ENCODE measurements at regions not wholly inside any gene's neighbourhood (a gene's known extent, or its start where the extent isn't known, plus 50 kb on each side); places are given as distances from the start of the nearest gene placed in this dataset.
A peak's percentile ranks its signal among the peaks of the same experiment; 100 is the strongest.

DNA sequence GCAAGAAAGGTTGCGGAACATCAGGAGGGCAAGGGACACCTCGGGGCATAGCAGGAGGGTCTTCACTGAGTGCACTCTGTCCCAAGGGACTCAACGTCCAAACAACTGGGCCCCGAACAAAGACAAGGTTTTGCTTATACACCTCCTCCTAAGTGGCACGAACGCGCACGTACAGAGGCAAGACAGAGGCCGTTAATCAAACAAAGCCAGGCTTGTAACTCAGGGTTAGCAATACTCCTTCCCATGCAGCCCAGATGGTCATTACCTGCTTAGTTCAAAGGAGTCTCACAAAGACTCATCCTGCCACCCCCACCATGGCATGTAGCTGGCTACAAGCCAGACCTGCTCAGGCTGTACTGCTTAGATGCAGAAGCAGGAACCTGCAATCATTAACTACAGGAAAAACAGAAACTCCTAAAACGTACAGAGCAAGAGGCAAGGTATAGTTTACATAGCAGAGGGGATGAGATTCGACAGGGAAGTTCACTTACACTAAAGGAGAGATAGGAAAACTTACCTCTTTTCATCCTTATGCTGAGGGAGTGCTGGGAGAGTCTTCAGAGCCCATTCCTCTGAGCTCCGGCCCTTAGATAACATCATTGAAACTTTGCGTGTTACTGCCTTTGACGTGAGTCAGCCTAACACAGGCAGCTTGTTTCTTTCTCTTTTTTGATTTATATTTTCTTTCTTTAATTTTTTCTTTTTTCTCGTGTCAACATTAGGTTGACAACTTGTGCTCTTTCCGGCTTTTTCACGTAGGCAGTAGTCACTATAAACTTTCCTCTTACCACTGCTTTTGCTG is 1319.1 kb downstream of the TMEM121 start:
- H3K4me3 ChIP-seq (ENCODE audit: low read length): peak overlapping the region; percentile 71
- DNase-seq (ENCODE audit: low read depth, low spot score): peak; percentile 80

- peak overlapping the region; percentile 71 for H3K4me3 ChIP-seq (ENCODE audit: low read length)
- DNase-seq (ENCODE audit: low read depth, low spot score): peak; percentile 19
Measured at GRCh38 chr14:106846218-106846617, 1319.8 kb downstream of the TMEM121 start.

GRCh38 chr14:106848330-106849121 is 1322.1 kb downstream of the TMEM121 start:
- H3K4me3 ChIP-seq (ENCODE audit: low read length): no peak overlapping the region
- peak; percentile 86 for DNase-seq (ENCODE audit: low read depth, low spot score)

DNA sequence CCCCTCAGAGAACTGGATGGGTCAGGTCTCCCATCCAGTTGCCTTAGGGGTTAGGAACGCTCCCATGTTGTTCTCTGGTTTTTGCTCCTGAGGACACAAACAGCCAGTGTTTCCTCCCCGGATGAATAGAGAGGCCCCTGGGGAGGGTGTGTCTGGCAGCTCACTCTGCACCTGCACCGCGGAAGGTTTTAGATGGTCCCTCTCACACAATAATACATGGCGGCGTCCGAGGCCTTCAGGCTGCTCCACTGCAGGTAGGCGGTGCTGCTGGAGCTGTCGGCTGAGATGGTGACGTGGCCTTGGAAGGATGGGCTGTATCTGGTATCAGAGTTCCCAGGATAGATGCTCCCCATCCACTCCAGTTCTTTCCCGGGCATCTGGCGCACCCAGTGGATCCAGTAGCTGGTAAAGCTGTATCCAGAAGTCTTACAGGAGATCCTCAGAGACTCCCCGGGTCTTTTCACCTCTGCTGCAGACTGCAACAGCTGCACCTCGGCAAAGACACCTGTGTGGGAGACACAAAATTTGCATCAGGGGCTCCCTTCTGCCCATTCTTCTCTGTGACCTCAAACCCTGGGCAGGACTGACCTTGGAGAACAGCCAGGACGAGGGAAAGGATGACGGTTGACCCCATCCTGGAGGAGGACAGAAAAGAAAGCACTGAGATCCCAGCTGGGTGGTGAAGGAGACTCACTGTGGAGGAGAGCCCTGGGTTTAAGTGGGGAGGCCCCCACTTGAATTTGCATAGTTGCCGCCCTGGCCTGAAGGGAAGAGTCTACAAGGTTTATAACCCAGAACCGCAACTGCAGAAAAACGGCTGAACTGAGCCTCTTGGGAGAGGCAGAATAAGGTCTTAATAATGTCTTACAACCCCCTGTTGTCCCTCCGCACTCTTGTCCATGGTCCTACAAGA is 1324.8 kb downstream of the TMEM121 start:
- no peak overlapping the region for H3K4me3 ChIP-seq (ENCODE audit: low read length)
- no peak for DNase-seq (ENCODE audit: low read depth, low spot score)

DNA sequence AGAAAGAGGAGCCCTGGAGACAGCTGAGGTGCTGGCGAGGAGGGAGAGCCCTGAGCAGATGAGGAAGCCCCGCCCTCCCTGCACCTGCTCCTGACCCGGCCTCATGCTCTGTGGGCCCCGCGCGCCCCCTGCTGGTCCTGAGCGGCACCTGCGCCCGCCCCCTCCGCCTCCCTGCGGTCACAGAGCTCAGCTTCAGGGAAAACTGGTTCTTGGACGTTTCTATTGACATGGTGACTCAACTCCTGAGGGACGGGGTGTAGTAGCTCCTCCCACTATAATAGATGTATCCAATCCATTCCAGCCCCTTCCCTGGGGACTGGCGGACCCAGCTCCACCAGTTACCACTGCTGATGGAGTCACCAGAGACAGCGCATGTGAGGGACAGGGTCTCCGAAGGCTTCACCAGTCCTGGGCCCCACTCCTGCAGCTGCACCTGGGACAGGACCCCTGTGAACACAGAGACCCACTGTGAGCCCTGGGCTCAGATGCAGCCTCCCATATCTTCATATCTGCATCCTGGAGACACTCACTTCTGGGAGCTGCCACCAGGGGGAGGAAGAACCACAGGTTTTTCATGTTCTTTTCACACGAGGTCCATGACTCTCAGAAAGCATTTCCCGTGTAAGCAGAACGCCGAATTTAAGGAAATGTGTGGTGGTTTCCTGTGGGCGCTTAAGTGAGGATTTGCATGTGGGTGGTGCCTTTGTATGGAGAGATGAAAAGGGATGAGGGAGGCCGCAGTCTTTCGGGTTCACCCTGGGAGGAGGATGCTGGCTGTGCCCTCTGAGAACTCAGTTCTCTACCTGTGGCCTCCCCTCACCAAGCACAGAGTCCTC is 1346.4 kb downstream of the TMEM121 start:
- peak; percentile 92 for DNase-seq (ENCODE audit: low read depth, low spot score)
- peak overlapping the region; percentile 39 for H3K4me3 ChIP-seq (ENCODE audit: low read length)

- peak; percentile 92 for DNase-seq (ENCODE audit: low read depth, low spot score)
- no peak overlapping the region for H3K4me3 ChIP-seq (ENCODE audit: low read length)
Measured at GRCh38 chr14:106874350-106874749, 1348.0 kb downstream of the TMEM121 start.

- no peak overlapping the region for H3K4me3 ChIP-seq (ENCODE audit: low read length)
- DNase-seq (ENCODE audit: low read depth, low spot score): peak; percentile 80
Measured at GRCh38 chr14:106875503-106875902, 1349.1 kb downstream of the TMEM121 start.

DNA sequence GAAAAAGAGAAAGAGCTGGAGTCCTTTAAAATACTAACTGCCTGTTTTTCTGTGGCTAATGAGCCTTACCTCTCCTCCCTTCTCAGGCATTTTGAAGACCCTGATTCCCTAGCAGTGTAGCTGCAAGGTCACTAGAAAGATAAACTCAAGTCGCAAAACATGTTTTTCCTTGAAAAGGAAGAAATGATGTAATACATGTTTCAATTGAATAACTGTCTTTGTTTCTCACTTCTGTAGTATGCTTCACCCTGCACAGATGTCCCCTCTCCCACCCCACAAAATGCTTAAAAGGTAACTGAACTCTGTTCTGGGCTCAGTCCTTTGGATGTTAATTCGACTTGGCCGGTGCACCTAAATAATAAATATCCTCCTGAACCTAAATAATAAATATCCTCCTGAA is 1350.3 kb downstream of the TMEM121 start:
- H3K4me3 ChIP-seq (ENCODE audit: low read length): no peak overlapping the region
- DNase-seq (ENCODE audit: low read depth, low spot score): no peak

- no peak overlapping the region; the same call in 1 of the 2 replicates for H3K4me3 ChIP-seq (ENCODE audit: low read length)
- peak; percentile 49 for DNase-seq (ENCODE audit: low read depth, low spot score)
Measured at GRCh38 chr14:106877517-106877916, 1351.1 kb downstream of the TMEM121 start.

DNA sequence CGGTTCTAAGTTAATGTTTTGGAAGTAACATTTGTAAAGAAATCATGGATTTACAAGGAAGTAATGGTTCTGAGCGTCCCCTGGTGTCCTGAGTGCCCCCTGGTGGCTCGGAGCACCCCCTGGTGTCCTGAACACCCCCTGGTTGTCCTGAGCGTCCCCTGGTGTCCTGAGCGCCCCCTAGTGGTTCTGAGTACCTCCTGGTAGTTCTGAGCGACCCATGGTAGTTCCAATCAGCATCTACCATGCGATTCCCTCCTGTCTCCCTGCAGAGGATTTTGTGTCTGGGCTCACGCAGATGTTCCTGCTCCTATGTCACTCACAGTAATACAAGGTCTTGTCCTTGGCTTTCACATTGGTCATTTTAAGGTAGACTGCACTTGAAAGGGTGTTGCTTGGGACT is 1352.9 kb downstream of the TMEM121 start:
- DNase-seq (ENCODE audit: low read depth, low spot score): peak; percentile 86
- H3K4me3 ChIP-seq (ENCODE audit: low read length): no peak overlapping the region

DNA sequence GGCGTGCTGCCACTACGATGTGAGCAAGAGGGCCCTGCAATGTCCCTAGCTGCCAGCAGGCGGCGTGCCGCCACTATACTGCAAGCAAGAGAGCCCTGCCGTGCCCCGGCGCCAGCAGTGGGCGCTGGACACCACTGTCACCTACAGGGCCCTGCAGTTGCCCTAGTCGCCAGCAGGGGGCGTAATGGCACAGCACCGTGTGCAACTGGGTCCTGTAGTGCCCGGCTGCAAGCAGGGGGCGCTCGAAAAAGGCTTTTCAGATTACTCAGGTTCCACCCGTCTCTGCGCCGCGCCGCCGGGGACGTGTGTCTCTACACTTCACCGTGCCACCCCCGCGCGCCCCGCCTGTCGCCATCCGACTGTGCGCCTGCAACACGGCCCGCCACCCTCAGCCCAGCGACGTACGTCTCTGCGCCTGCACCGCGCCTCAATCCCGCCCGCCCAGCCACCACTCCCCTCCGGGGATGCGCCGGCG is 1356.9 kb downstream of the TMEM121 start:
- H3K4me3 ChIP-seq (ENCODE audit: low read length): no peak overlapping the region
- peak; percentile 49 for DNase-seq (ENCODE audit: low read depth, low spot score)

Measured in Jurkat, Clone E6-1 (cell line).